NCI-H69 (cell line): ENCODE measurements at regions not wholly inside any gene's neighbourhood (a gene's known extent, or its start where the extent isn't known, plus 50 kb on each side); places are given as distances from the start of the nearest gene placed in this dataset.
"Not testable (repeated sequence)": the region's sequence is repeated elsewhere in the genome, so short reads cannot be mapped to it uniquely, and the experiment has no call there.

Experiments used
- DNase-seq: peaks from one replicate; lab custom pipeline; 2025; lab: John Stamatoyannopoulos, UW

GRCh38 chr22:27097506-27097905 lies 440.1 kb downstream of the MIAT start:
- no peak for DNase-seq

GRCh38 chr22:27097933-27098332 lies 440.5 kb downstream of the MIAT start:
- DNase-seq = no peak

- no peak for DNase-seq
These were observed 442.7 kb downstream of the MIAT start for GRCh38 chr22:27099946-27100722.

- DNase-seq = no peak
These were observed 443.4 kb downstream of the MIAT start for GRCh38 chr22:27100789-27101188.

GRCh38 chr22:27101288-27101687 lies 443.9 kb downstream of the MIAT start:
- no peak for DNase-seq

GRCh38 chr22:27104449-27104848 lies 447.1 kb downstream of the MIAT start:
- no peak for DNase-seq

GRCh38 chr22:27105142-27106025 lies 448.0 kb downstream of the MIAT start:
- DNase-seq = no peak

GRCh38 chr22:27106985-27107384 lies 449.6 kb downstream of the MIAT start:
- no peak for DNase-seq

- DNase-seq = no peak
These were observed 450.0 kb downstream of the MIAT start for GRCh38 chr22:27107386-27107785.

- peak; percentile 14 for DNase-seq
These were observed 450.4 kb downstream of the MIAT start for GRCh38 chr22:27107824-27108223.

GRCh38 chr22:27108425-27109114 lies 451.2 kb downstream of the MIAT start:
- DNase-seq = no peak

GRCh38 chr22:27109406-27109805 lies 452.0 kb downstream of the MIAT start:
- not testable (repeated sequence) for DNase-seq

GRCh38 chr22:27110665-27111451 lies 453.5 kb downstream of the MIAT start:
- no peak for DNase-seq

- no peak for DNase-seq
These were observed 454.6 kb downstream of the MIAT start for GRCh38 chr22:27111796-27112672.

GRCh38 chr22:27113211-27113635 lies 455.8 kb downstream of the MIAT start:
- no peak for DNase-seq

- no peak for DNase-seq
These were observed 456.3 kb downstream of the MIAT start for GRCh38 chr22:27113641-27114040.

GRCh38 chr22:27114186-27114585 lies 456.8 kb downstream of the MIAT start:
- no peak for DNase-seq

GRCh38 chr22:27115410-27115809 lies 458.0 kb downstream of the MIAT start:
- DNase-seq = no peak

GRCh38 chr22:27115816-27116256 lies 458.4 kb downstream of the MIAT start:
- no peak for DNase-seq

- no peak for DNase-seq
These were observed 459.1 kb downstream of the MIAT start for GRCh38 chr22:27116312-27117086.
